Natural killer cell treated with Interleukin-12 subunit alpha and Interleukin-12 subunit beta and Interleukin-15 and Interleukin-18, amount 100 ng/mL, for 72 hours (primary cell): ENCODE measurements at regions not wholly inside any gene's neighbourhood (a gene's known extent, or its start where the extent isn't known, plus 50 kb on each side); places are given as distances from the start of the nearest gene placed in this dataset.
A peak's percentile ranks its signal among the peaks of the same experiment; 100 is the strongest.
"Not testable (repeated sequence)": the region's sequence is repeated elsewhere in the genome, so short reads cannot be mapped to it uniquely, and the experiment has no call there.

Experiments used
- ATAC-seq, 2 donors: fragments of 150-1000 bp; cut with Tn5 transposase in 1 of 2; sonication (Bioruptor Pico), chemical (Tn5 transposase) in 1 of 2; 2 replicates each; pipeline ENCODE4 v1.10.0; 2021
- DNase-seq: peaks from one replicate; pipeline ENCODE4 v3.0.0; 2022; ENCODE audit warnings: low spot score
- H3K27ac Mint-ChIP-seq, 2 donors: 1 replicate in 1 of 2; 2 replicates in 1 of 2; pipeline ENCODE4 v1.8.0; 2022; ENCODE audit warnings: mixed read lengths in 2 of 2, mild to moderate bottlenecking in 1 of 2, moderate library complexity in 1 of 2
- H3K27me3 Mint-ChIP-seq, 2 donors: 1 replicate in 1 of 2; 2 replicates in 1 of 2; pipeline ENCODE4 v1.8.0; 2022; ENCODE audit warnings: mixed read lengths in 2 of 2
- H3K36me3 Mint-ChIP-seq: one replicate; pipeline ENCODE4 v1.8.0; 2022; ENCODE audit warnings: mixed read lengths
- H3K4me1 Mint-ChIP-seq, 2 donors: 1 replicate in 1 of 2; 2 replicates in 1 of 2; pipeline ENCODE4 v1.8.0; 2022; ENCODE audit warnings: low read depth in 2 of 2, mixed read lengths in 2 of 2, mild to moderate bottlenecking in 1 of 2
- H3K4me3 Mint-ChIP-seq: one replicate; pipeline ENCODE4 v1.8.0; 2022; ENCODE audit warnings: mixed read lengths
- H3K9me3 Mint-ChIP-seq: 2 replicates; pipeline ENCODE4 v1.8.0; 2022; ENCODE audit warnings: mixed read lengths

GRCh38 chr21:19049567-19049966, 646.0 kb upstream of the TMPRSS15 start:
- Mint-ChIP-seq H3K36me3 (peaks cover 6% of the 10 kb centered on the region), H3K27me3 (no peaks in the 10 kb centered on the region), H3K4me1 (no peaks in the 10 kb centered on the region), H3K4me3 (no peak overlapping the region), H3K27ac (no peak overlapping the region), H3K9me3 (peaks cover 21% of the 10 kb centered on the region)
- ATAC-seq: no peak
- DNase-seq: no peak

GRCh38 chr21:19065164-19065563, 661.6 kb upstream of the TMPRSS15 start:
- no peaks in the 10 kb centered on the region for H3K36me3 Mint-ChIP-seq
- H3K27ac Mint-ChIP-seq: no peak overlapping the region
- DNase-seq (no peak), ATAC-seq (peak in 1 of 2 donors; percentile 51)
- no peaks in the 10 kb centered on the region for H3K27me3 Mint-ChIP-seq
- H3K4me1 Mint-ChIP-seq: no peaks in the 10 kb centered on the region
- peaks cover 12% of the 10 kb centered on the region for H3K9me3 Mint-ChIP-seq
- H3K4me3 Mint-ChIP-seq: no peak overlapping the region

DNA sequence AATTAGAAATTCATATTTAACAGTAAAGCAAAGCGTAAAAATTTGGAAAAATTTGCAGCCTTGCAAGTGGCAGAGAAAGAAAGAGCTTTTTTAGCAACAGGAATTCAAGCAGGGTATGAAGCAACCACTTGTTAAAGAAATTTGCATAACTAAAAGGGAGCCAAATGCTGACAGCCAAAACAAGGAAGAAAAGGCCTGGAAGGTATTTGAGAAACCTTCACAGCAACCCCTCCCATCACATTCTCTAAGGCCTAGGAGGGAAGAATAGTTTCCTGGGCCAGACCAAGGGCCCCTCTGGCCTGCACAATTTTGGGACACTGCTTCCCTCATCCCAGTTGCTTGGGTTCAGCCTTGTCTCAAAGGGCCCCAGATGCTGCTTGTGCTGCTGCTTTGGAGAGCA, 672.4 kb upstream of the TMPRSS15 start:
- Mint-ChIP-seq H3K27me3 (no peaks in the 10 kb centered on the region), H3K9me3 (peaks cover 19% of the 10 kb centered on the region)
- DNase-seq: no peak

DNA sequence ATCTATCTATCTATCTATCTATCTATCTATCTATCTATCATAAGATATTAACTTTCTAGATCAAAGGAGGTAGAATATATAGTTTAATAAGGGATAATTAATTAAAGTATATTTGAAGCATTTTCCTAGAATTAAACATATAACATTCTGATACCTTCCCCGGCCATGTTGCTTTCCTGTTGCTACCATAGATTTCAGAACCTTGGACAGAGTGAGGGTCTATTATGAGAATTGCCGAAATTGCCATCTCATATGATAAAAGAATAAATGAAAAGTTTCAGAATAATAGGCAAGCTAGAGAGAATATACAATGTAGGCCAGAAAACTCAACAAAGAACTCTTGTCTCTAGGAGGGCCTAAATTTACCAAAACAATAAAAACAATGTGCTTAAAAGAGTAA, 706.1 kb upstream of the TMPRSS15 start:
- no peak for DNase-seq

More for the DNA sequence above, 672.4 kb upstream of the TMPRSS15 start:
- Mint-ChIP-seq H3K36me3 (peaks cover 14% of the 10 kb centered on the region), H3K27ac (no peak overlapping the region), H3K4me3 (no peak overlapping the region), H3K4me1 (no peaks in the 10 kb centered on the region)
- ATAC-seq: no peak

GRCh38 chr21:19119259-19119658, 715.7 kb upstream of the TMPRSS15 start:
- not testable (repeated sequence) for H3K4me1 Mint-ChIP-seq

More for the DNA sequence above, 706.1 kb upstream of the TMPRSS15 start:
- no peak overlapping the region for H3K27ac Mint-ChIP-seq
- H3K36me3 Mint-ChIP-seq: peaks cover 6% of the 10 kb centered on the region
- no peak overlapping the region for H3K4me3 Mint-ChIP-seq
- no peaks in the 10 kb centered on the region for H3K4me1 Mint-ChIP-seq
- H3K9me3 Mint-ChIP-seq: peaks cover 7% of the 10 kb centered on the region
- H3K27me3 Mint-ChIP-seq: no peaks in the 10 kb centered on the region
- ATAC-seq: no peak

DNA sequence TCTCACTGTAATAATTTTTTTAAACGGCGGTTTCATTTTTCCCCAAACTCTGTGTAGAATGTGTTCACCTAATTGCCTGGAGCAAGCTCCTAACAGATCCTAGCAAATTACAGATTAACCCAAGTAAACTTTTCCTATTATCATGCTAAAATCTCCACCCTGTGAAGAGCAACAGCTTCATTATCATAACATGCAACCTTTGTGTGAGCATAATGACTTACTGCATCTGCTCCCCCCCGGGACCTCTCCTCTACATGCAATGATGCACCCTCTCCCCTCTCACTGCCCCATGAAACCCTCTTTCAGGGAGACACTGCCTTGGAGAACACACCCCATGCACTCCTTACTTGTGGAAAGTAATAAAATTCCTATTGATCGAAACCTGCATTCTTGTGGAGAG, 717.0 kb upstream of the TMPRSS15 start:
- peaks cover 23% of the 10 kb centered on the region for H3K9me3 Mint-ChIP-seq

More at GRCh38 chr21:19119259-19119658, 715.7 kb upstream of the TMPRSS15 start:
- H3K4me3 Mint-ChIP-seq, H3K36me3 Mint-ChIP-seq, DNase-seq, H3K27me3 Mint-ChIP-seq, ATAC-seq, H3K27ac Mint-ChIP-seq: not testable (repeated sequence)
- peaks cover 26% of the 10 kb centered on the region for H3K9me3 Mint-ChIP-seq

GRCh38 chr21:19122356-19122755, 718.8 kb upstream of the TMPRSS15 start:
- no peaks in the 10 kb centered on the region for H3K27me3 Mint-ChIP-seq
- H3K36me3 Mint-ChIP-seq: no peaks in the 10 kb centered on the region
- H3K9me3 Mint-ChIP-seq: peaks cover 27% of the 10 kb centered on the region
- no peak for ATAC-seq
- H3K4me1 Mint-ChIP-seq: no peaks in the 10 kb centered on the region
- H3K27ac Mint-ChIP-seq: no peak overlapping the region
- DNase-seq: no peak
- H3K4me3 Mint-ChIP-seq: no peak overlapping the region

More for the DNA sequence above, 717.0 kb upstream of the TMPRSS15 start:
- no peak overlapping the region for H3K4me3 Mint-ChIP-seq
- H3K36me3 Mint-ChIP-seq: no peaks in the 10 kb centered on the region
- no peak for DNase-seq
- no peak overlapping the region for H3K27ac Mint-ChIP-seq
- no peaks in the 10 kb centered on the region for H3K4me1 Mint-ChIP-seq
- no peaks in the 10 kb centered on the region for H3K27me3 Mint-ChIP-seq
- no peak for ATAC-seq

GRCh38 chr21:19123053-19123452, 719.5 kb upstream of the TMPRSS15 start:
- no peaks in the 10 kb centered on the region for H3K36me3 Mint-ChIP-seq
- H3K27ac Mint-ChIP-seq: no peak overlapping the region
- ATAC-seq: no peak
- no peaks in the 10 kb centered on the region for H3K4me1 Mint-ChIP-seq
- peaks cover 26% of the 10 kb centered on the region for H3K9me3 Mint-ChIP-seq
- no peak for DNase-seq
- no peak overlapping the region for H3K4me3 Mint-ChIP-seq
- no peaks in the 10 kb centered on the region for H3K27me3 Mint-ChIP-seq

DNA sequence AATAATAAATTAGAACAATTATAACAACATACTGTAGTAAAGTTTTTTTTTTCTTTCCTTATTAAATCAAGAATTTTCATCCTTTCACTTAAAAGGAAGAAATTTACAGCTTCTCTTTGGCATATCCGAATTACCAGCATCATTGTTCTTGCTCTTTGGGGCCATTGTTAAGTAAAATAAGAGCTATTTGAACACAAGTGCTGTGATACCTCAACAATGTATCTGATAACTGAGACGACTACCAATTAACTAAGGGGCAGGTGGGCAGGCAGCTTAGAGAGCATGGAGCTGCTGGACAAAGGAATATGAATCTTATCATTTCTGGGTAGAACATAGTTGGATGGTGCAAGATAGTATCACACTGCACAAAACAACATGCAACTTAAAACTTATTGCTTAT, 719.9 kb upstream of the TMPRSS15 start:
- ATAC-seq (no peak), DNase-seq (no peak)
- Mint-ChIP-seq H3K27me3 (no peaks in the 10 kb centered on the region), H3K36me3 (no peaks in the 10 kb centered on the region), H3K9me3 (peaks cover 21% of the 10 kb centered on the region), H3K4me3 (no peak overlapping the region), H3K4me1 (no peaks in the 10 kb centered on the region), H3K27ac (no peak overlapping the region)

DNA sequence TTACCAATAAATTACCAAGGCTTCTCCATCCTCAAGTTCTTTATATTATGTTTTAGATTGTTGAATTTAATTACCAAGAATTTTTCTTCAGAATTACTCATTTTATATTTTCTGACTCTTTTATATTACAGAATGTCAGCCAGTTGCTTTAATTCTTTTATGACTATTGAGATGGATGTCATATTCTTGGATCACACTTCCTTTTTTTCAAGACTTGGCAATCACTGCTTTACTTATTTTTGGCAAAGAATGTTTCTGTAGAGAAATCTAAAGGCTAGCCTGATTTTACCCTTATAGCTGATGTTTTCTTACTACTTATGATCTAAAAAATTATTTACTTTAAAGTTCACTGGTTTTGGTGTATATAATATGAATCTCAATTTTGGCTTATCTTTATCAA, 721.1 kb upstream of the TMPRSS15 start:
- H3K27me3 Mint-ChIP-seq: no peaks in the 10 kb centered on the region
- H3K4me3 Mint-ChIP-seq: no peak overlapping the region

DNA sequence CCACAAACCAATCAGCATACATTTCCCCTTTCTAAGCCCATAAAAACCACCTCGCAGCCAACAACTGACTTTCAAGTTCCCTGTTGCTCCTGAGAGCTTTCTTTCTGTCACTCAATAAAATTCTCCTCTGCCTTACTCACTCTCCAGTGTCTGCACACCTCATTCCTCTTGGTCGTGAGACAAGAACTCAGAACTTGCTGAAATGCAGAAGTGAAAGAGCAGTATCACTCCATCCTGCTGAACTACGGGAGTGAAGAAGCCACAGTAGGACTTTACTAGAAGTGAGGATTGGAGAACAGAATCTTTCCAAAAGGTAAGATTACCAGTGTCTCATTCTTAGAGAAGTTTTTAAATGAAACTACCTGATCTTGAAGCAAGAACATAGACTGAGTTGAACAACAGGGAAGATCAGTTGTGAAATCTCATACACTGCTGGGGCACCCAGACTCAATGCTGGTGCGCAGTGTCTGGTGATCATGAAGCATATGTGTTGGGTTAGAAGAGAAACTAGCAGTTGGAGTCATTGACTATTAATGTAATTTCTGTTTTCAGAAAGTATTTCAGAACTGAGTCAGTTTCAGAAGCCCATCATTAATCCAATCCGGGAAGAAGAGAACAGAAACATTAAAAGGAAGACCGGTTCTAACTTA, 726.9 kb upstream of the TMPRSS15 start:
- ATAC-seq: no peak
- no peaks in the 10 kb centered on the region for H3K4me1 Mint-ChIP-seq
- no peak overlapping the region for H3K4me3 Mint-ChIP-seq
- no peaks in the 10 kb centered on the region for H3K27me3 Mint-ChIP-seq
- H3K36me3 Mint-ChIP-seq: no peaks in the 10 kb centered on the region
- peaks cover 16% of the 10 kb centered on the region for H3K9me3 Mint-ChIP-seq
- DNase-seq: no peak
- H3K27ac Mint-ChIP-seq: no peak overlapping the region

More for the DNA sequence above, 721.1 kb upstream of the TMPRSS15 start:
- no peaks in the 10 kb centered on the region for H3K36me3 Mint-ChIP-seq
- no peak overlapping the region for H3K27ac Mint-ChIP-seq
- DNase-seq (no peak), ATAC-seq (no peak)
- H3K4me1 Mint-ChIP-seq: no peaks in the 10 kb centered on the region
- H3K9me3 Mint-ChIP-seq: peaks cover 19% of the 10 kb centered on the region

DNA sequence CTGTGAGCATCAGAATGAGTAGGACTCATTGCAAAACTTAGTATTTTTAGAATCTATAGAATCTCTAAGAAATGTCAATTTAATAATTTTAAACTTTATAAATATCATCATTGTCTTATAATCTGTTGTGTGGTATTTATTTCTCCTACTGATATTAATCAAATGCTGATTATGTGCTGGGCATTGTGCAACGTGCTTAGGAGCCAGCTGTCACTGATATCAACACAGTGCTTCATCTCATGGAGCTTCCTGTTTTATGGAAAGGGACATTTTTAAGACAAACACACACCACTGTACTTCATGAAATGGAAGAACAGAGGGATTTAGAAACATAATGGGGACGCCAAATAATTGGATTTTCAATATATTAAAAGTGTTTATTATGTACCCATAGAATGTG, 737.9 kb upstream of the TMPRSS15 start:
- no peaks in the 10 kb centered on the region for H3K27me3 Mint-ChIP-seq
- H3K4me3 Mint-ChIP-seq: no peak overlapping the region
- ATAC-seq (no peak), DNase-seq (no peak)
- H3K36me3 Mint-ChIP-seq: peaks cover 8% of the 10 kb centered on the region
- H3K27ac Mint-ChIP-seq: no peak overlapping the region
- H3K4me1 Mint-ChIP-seq: no peaks in the 10 kb centered on the region
- H3K9me3 Mint-ChIP-seq: peaks cover 13% of the 10 kb centered on the region

DNA sequence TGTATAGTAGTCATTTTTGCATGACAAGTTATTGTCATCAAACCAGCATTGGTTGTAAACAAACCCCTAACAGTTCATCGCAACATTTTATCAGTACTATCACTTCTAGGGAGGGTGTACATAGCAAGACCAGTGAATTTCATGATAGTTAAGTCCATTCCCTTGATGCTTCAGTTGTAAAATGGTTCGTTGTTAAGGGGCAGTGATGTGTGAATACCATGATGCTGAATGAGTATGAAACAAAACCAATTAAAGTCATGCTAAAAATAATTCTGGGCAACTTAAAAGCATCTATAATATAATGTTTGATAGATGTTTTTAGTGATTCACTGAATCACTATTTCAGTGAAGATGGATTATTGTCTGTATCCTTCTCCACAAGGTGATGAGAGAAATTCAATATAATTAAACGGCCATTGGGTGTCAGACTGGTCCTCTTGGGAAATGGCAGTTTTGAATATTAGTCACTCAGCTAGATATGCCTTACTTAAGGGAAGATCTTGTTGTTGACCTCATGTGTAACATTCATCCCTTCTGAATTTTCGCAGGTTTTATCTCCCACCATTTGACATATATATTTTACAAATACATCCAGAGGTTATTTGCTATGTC, 742.2 kb upstream of the TMPRSS15 start:
- Mint-ChIP-seq H3K9me3 (peaks cover 18% of the 10 kb centered on the region), H3K27me3 (no peaks in the 10 kb centered on the region), H3K27ac (no peak overlapping the region), H3K36me3 (peaks cover 15% of the 10 kb centered on the region), H3K4me1 (no peaks in the 10 kb centered on the region), H3K4me3 (no peak overlapping the region)
- ATAC-seq (no peak), DNase-seq (no peak)

DNA sequence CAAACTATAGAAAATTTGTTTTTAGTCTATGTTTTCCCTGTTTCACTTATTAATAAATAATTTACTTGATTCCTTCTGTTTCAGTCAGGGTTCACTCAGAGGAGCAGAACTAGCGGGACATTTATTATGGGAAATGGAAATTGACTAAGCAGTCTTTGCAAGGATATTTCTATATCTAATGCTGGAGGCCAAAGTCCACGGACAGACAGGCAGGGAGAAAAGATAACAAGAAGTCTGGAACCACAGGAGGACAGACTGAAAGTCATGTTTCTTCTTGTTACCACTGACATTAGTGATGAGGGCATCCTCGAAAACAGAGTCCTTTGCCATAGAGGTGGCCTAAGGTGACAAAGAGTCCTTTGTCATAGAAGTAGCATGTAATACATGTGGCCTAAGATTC, 744.5 kb upstream of the TMPRSS15 start:
- H3K4me3 Mint-ChIP-seq: no peak overlapping the region
- no peaks in the 10 kb centered on the region for H3K27me3 Mint-ChIP-seq
- H3K36me3 Mint-ChIP-seq: peaks cover 12% of the 10 kb centered on the region
- no peak for ATAC-seq
- peaks cover 12% of the 10 kb centered on the region for H3K9me3 Mint-ChIP-seq
- no peaks in the 10 kb centered on the region for H3K4me1 Mint-ChIP-seq
- H3K27ac Mint-ChIP-seq: no peak overlapping the region
- DNase-seq: no peak

DNA sequence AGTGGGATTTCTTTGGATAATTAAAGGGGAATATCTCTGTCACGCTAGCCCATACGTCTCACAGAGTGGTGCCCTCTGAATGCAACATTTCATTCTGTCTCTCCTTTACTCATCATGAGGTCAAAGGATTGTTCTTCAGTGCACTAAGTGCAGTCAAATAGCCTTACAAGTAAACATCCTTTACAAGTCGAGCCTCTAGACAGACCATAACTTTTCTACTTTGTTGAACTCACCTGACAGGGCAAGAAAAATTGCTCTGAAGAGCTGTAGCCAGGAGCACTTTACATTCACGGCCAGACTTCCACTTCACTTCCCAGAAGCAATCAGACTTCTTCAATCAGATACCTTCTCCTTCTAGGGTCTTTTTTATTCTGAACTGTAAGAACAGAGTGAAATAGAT, 768.0 kb upstream of the TMPRSS15 start:
- Mint-ChIP-seq H3K4me3 (no peak overlapping the region), H3K36me3 (no peaks in the 10 kb centered on the region), H3K9me3 (peaks cover 8% of the 10 kb centered on the region), H3K4me1 (no peaks in the 10 kb centered on the region), H3K27ac (no peak overlapping the region), H3K27me3 (no peaks in the 10 kb centered on the region)
- DNase-seq (no peak), ATAC-seq (no peak)
